ENCODE measurements at regions not wholly inside any gene's neighbourhood (a gene's known extent, or its start where the extent isn't known, plus 50 kb on each side); places are given as distances from the start of the nearest gene placed in this dataset.

DNA sequence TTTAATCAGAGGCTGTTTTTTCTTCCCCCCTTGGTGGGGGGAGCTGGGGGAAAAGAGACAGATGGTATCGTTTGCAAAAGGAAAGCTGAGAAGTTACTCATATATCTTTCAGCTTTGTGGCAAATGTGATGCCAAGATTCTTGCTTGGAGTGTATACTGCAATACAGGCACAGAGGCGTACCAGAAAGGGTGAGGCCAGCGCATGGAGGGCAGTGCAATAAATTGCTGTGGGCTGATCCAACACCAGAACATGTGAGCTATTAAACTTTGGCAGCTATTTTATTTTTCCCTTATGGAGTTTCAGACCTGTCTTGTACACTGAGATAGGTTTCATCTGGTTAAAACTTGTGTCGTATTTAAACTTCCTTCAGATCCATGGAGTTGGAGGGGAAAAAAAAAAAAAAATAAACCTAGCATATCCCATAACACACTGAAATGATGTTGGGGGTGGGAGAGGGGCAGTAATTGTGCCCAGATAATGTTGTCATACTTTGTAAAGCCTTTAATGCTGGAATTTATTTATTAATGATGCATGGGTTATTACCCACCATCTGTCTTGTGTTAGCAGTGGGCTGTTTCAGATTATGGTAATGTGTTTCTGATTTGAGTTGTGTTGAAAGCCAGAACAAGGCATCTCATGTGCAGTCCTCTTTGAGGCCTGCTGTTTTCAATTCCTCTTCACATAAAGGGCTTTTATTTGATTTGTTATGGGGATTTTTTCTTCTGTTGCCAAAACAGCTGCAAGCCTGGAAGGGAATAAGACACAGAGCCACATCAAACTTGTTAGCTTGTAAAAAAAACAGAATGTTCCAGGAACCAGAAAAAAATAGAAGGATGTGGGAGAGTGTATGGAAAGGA lies 891.3 kb downstream of the TLE1 start:
- Histone ChIP-seq H3K36me3 (no peaks in the 10 kb centered on the region), H3K4me1 (ENCODE audit: insufficient read depth) (peaks cover 9% of the 10 kb centered on the region), H3K27ac (peak overlapping the region in 1 of 2 donors; percentile 55), H3K9me3 (no peaks in the 10 kb centered on the region), H3K4me3 (no peak overlapping the region), H3K27me3 (no peaks in the 10 kb centered on the region)
- 5 to 12% (median 9%) methylated on average over 4 of the region's 4 CpGs for WGBS, 3 donors
- TF ChIP-seq POLR2A (IDR thresholded peaks at IDR 0.05): no peak
- no peak for TF ChIP-seq CTCF (IDR thresholded peaks at IDR 0.05)
- no peak for TF ChIP-seq EP300 (IDR thresholded peaks at IDR 0.05)
- peak; percentile 35 to 71 (median 55) for DNase-seq
- intact Hi-C loops (cut with DNase I): no loop called here

GRCh38 chr9:80797101-80797829 lies 892.1 kb downstream of the TLE1 start:
- H3K9me3 ChIP-seq: no peaks in the 10 kb centered on the region
- 24 to 27% (median 27%) methylated on average over 4 of the region's 4 CpGs for WGBS, 3 donors
- TF ChIP-seq CTCF (IDR thresholded peaks at IDR 0.05): no peak
- TF ChIP-seq EP300 (IDR thresholded peaks at IDR 0.05): no peak
- no peak for TF ChIP-seq POLR2A (IDR thresholded peaks at IDR 0.05)
- H3K36me3 ChIP-seq: no peaks in the 10 kb centered on the region
- H3K4me1 ChIP-seq (ENCODE audit: insufficient read depth): peaks cover 9% of the 10 kb centered on the region
- no peaks in the 10 kb centered on the region for H3K27me3 ChIP-seq
- H3K4me3 ChIP-seq: no peak overlapping the region
- intact Hi-C loops (cut with DNase I): no loop called here
- peak in 1 of 5 donors; percentile 21 for DNase-seq
- peak overlapping the region in 1 of 2 donors; percentile 55 for H3K27ac ChIP-seq

- 61 to 71% (median 65%) methylated on average over 7 of the region's 7 CpGs for WGBS, 3 donors
- peak overlapping the region in 1 of 2 donors; percentile 55 for H3K27ac ChIP-seq
Observed at GRCh38 chr9:80796632-80797031, 892.7 kb downstream of the TLE1 start.

More at GRCh38 chr9:80796632-80797031, 892.7 kb downstream of the TLE1 start:
- Histone ChIP-seq H3K9me3 (no peaks in the 10 kb centered on the region), H3K4me3 (no peak overlapping the region), H3K27me3 (no peaks in the 10 kb centered on the region), H3K36me3 (no peaks in the 10 kb centered on the region), H3K4me1 (ENCODE audit: insufficient read depth) (peaks cover 9% of the 10 kb centered on the region)
- TF ChIP-seq CTCF (IDR thresholded peaks at IDR 0.05) (no peak), POLR2A (IDR thresholded peaks at IDR 0.05) (no peak), EP300 (IDR thresholded peaks at IDR 0.05) (no peak)
- peak in 1 of 5 donors; percentile 17 for DNase-seq
- intact Hi-C loops (cut with DNase I): no loop called here
